ENCODE measurements at regions not wholly inside any gene's neighbourhood (a gene's known extent, or its start where the extent isn't known, plus 50 kb on each side); places are given as distances from the start of the nearest gene placed in this dataset.

DNA sequence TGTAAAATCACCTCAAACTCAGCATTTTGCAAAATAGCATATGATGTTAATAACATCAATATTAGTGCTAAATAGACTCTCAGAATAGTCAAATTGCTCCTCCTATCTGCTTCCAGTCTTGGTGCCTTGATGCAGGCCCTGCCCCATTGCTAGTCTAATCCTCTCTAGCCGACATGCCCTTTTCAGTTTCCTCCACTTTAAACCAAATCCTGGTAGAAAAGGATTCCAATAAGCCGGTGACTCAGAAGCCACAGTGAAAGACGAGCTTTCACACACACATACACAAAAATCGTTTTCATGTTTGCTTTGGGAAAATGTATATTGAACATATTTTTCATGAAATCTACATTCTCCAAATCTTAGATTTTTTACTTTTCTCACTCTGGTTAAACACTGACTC, 203.1 kb downstream of the LMBRD1 start:
- H3K4me2 ChIP-seq (ENCODE audit: low read length): no peak overlapping the region
- H3K79me2 ChIP-seq (ENCODE audit: control insufficient read depth, low read length): no peaks in the 10 kb centered on the region
- no peak overlapping the region for H3K27ac ChIP-seq (ENCODE audit: low read depth, low read length)
- H3K9me2 ChIP-seq (replicated peaks; ENCODE audit: control insufficient read depth, low read length): no peaks in the 10 kb centered on the region
- H4K20me1 ChIP-seq (ENCODE audit: control insufficient read depth, insufficient read depth, low read depth, low read length): no peaks in the 10 kb centered on the region
- H3K9me3 ChIP-seq (ENCODE audit: control insufficient read depth, insufficient read depth, low read length): no peaks in the 10 kb centered on the region
- H3F3A ChIP-seq (ENCODE audit: control insufficient read depth, insufficient read depth): no peaks in the 10 kb centered on the region
- no peaks in the 10 kb centered on the region for H3K27me3 ChIP-seq (ENCODE audit: control insufficient read depth, low read length)
- no peak overlapping the region for H3K4me3 ChIP-seq (ENCODE audit: low read length)
- H3K4me1 ChIP-seq (ENCODE audit: control insufficient read depth, low read length): no peaks in the 10 kb centered on the region
- H3K36me3 ChIP-seq (ENCODE audit: control insufficient read depth, low read length): no peaks in the 10 kb centered on the region
- TF ChIP-seq EZH2phosphoT487 (IDR thresholded peaks at IDR 0.05; ENCODE audit: borderline replicate concordance, low read length): no peak
- TF ChIP-seq, protein P1, sequence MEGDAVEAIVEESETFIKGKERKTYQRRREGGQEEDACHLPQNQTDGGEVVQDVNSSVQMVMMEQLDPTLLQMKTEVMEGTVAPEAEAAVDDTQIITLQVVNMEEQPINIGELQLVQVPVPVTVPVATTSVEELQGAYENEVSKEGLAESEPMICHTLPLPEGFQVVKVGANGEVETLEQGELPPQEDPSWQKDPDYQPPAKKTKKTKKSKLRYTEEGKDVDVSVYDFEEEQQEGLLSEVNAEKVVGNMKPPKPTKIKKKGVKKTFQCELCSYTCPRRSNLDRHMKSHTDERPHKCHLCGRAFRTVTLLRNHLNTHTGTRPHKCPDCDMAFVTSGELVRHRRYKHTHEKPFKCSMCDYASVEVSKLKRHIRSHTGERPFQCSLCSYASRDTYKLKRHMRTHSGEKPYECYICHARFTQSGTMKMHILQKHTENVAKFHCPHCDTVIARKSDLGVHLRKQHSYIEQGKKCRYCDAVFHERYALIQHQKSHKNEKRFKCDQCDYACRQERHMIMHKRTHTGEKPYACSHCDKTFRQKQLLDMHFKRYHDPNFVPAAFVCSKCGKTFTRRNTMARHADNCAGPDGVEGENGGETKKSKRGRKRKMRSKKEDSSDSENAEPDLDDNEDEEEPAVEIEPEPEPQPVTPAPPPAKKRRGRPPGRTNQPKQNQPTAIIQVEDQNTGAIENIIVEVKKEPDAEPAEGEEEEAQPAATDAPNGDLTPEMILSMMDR (IDR thresholded peaks at IDR 0.05; ENCODE audit: low read depth, low read length, poor library complexity, severe bottlenecking): no peak

DNA sequence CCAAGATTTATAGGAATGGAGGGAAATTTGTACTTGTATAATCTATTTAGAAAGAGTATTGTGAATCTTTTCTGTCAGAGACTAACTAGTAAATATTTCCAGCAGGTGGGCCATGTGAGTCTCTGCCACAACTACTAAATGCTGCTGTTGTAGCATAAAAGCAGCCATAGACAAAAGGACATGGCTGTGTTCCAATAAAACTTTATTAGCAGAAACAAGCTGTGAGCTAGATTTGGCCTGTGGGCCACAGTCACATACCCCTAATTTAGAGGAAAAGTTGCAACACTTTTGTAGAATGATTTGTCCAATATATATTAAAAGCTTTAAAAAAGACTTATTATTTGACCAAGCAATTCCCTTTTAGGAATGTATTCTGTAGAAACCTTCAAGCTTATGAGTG, 207.2 kb downstream of the LMBRD1 start:
- Histone ChIP-seq H3K4me2 (ENCODE audit: low read length) (no peak overlapping the region), H3K9me3 (ENCODE audit: control insufficient read depth, insufficient read depth, low read length) (no peaks in the 10 kb centered on the region), H3K4me3 (ENCODE audit: low read length) (no peak overlapping the region)

DNA sequence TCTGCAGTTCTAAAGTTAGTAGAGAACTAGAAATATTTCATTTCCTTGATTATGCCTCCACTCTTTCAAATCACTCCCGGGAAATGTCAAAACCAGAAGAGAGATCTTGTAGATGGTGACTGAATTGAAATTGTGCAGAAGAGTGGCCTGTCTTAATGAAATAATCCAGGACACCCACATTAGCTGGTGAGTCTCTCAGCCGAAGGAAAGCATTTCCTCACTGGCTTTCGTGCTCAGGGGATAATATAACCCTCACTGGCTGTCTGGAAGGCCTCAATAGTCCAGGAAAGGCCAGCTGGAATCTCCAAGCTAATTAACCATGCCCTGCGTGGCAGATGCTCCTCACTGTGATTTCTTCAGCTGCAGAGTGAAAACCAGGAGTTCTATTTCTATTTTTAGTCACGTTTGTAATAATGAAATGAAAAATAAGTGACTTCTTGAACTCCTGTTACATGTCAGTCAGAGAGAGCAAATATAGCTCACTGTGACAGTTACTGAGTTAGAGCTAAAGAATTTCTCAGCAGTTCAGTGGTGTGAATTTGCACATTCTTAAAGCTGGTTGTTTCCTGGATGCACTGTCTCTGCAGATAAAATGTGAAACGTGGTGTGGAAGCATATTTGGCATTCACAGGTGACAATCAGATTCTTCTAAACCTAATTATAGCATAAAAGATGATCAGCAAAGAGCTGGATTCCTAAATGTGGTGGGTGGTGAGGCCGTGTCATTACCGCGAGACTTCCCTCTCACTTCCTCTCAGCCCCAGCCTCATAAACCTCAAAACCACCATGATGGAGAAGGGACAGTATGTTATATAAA, 211.7 kb downstream of the LMBRD1 start:
- TF ChIP-seq, protein P1 (IDR thresholded peaks at IDR 0.05; ENCODE audit: low read depth, low read length, poor library complexity, severe bottlenecking): no peak
- no peak for TF ChIP-seq EZH2phosphoT487 (IDR thresholded peaks at IDR 0.05; ENCODE audit: borderline replicate concordance, low read length)
- H3K27ac ChIP-seq (ENCODE audit: low read depth, low read length): no peak overlapping the region
- H3K36me3 ChIP-seq (ENCODE audit: control insufficient read depth, low read length): no peaks in the 10 kb centered on the region
- no peak overlapping the region for H3K4me3 ChIP-seq (ENCODE audit: low read length)
- no peak overlapping the region for H3K4me2 ChIP-seq (ENCODE audit: low read length)
- no peaks in the 10 kb centered on the region for H3F3A ChIP-seq (ENCODE audit: control insufficient read depth, insufficient read depth)
- H3K79me2 ChIP-seq (ENCODE audit: control insufficient read depth, low read length): no peaks in the 10 kb centered on the region
- no peaks in the 10 kb centered on the region for H3K9me3 ChIP-seq (ENCODE audit: control insufficient read depth, insufficient read depth, low read length)
- H3K27me3 ChIP-seq (ENCODE audit: control insufficient read depth, low read length): 0 out of 2 replicates have a peak, but pooled peaks cover 2% of the 10 kb centered on the region
- no peaks in the 10 kb centered on the region for H4K20me1 ChIP-seq (ENCODE audit: control insufficient read depth, insufficient read depth, low read depth, low read length)
- H3K4me1 ChIP-seq (ENCODE audit: control insufficient read depth, low read length): peaks cover 4% of the 10 kb centered on the region; the same call in 1 of the 2 replicates
- H3K9me2 ChIP-seq (replicated peaks; ENCODE audit: control insufficient read depth, low read length): no peaks in the 10 kb centered on the region

More for the DNA sequence above, 207.2 kb downstream of the LMBRD1 start:
- peaks cover 4% of the 10 kb centered on the region; the same call in 1 of the 2 replicates for H3K4me1 ChIP-seq (ENCODE audit: control insufficient read depth, low read length)
- no peak for TF ChIP-seq EZH2phosphoT487 (IDR thresholded peaks at IDR 0.05; ENCODE audit: borderline replicate concordance, low read length)
- TF ChIP-seq, protein P1 (IDR thresholded peaks at IDR 0.05; ENCODE audit: low read depth, low read length, poor library complexity, severe bottlenecking): no peak
- 0 out of 2 replicates have a peak, but pooled peaks cover 2% of the 10 kb centered on the region for H3K27me3 ChIP-seq (ENCODE audit: control insufficient read depth, low read length)
- H3K36me3 ChIP-seq (ENCODE audit: control insufficient read depth, low read length): no peaks in the 10 kb centered on the region
- H3F3A ChIP-seq (ENCODE audit: control insufficient read depth, insufficient read depth): no peaks in the 10 kb centered on the region
- no peaks in the 10 kb centered on the region for H3K79me2 ChIP-seq (ENCODE audit: control insufficient read depth, low read length)
- H3K9me2 ChIP-seq (replicated peaks; ENCODE audit: control insufficient read depth, low read length): no peaks in the 10 kb centered on the region
- H3K27ac ChIP-seq (ENCODE audit: low read depth, low read length): no peak overlapping the region
- no peaks in the 10 kb centered on the region for H4K20me1 ChIP-seq (ENCODE audit: control insufficient read depth, insufficient read depth, low read depth, low read length)
